WTC11 (cell line): ENCODE measurements at regions not wholly inside any gene's neighbourhood (a gene's known extent, or its start where the extent isn't known, plus 50 kb on each side); places are given as distances from the start of the nearest gene placed in this dataset.
A peak's percentile ranks its signal among the peaks of the same experiment; 100 is the strongest.
"Not testable (repeated sequence)": the region's sequence is repeated elsewhere in the genome, so short reads cannot be mapped to it uniquely, and the experiment has no call there.

ENCODE experiments used
- ATAC-seq: fragments of 200-7000 bp; cut with Tn5 transposase; 2 replicates; pipeline ENCODE4 v1.10.0; 2021; ENCODE audit warnings: mild to moderate bottlenecking, moderate library complexity
- CTCF ChIA-PET: fragments of 300-600 bp; sonication (Branson Sonifier 250); formaldehyde crosslinking; loops from one replicate; lab custom pipeline; 2021; ENCODE audit warnings: antibody characterized with exemption; lab: Charles Lee
- POLR2A ChIA-PET: fragments of 350-600 bp; sonication (Branson Sonifier 250); formaldehyde crosslinking; loops from one replicate; lab custom pipeline; 2021; ENCODE audit warnings: antibody characterized with exemption; lab: Charles Lee
- DNase-seq: peaks from one replicate; pipeline ENCODE4 v3.0.0; 2021; ENCODE audit warnings: low spot score
- H3K27ac Mint-ChIP-seq: 2 replicates; pipeline ENCODE4 v1.8.0; 2021; ENCODE audit warnings: mixed read lengths
- H3K27me3 Mint-ChIP-seq: 2 replicates; pipeline ENCODE4 v1.8.0; 2021; ENCODE audit warnings: low read depth, mild to moderate bottlenecking, moderate library complexity, mixed read lengths
- H3K36me3 Mint-ChIP-seq: 2 replicates; pipeline ENCODE4 v1.8.0; 2021; ENCODE audit warnings: mixed read lengths
- H3K4me1 Mint-ChIP-seq: 2 replicates; pipeline ENCODE4 v1.8.0; 2022; ENCODE audit warnings: mixed read lengths
- H3K4me3 Mint-ChIP-seq: 2 replicates; pipeline ENCODE4 v1.8.0; 2021; ENCODE audit warnings: mild to moderate bottlenecking, moderate library complexity, mixed read lengths
- H3K9me3 Mint-ChIP-seq: 2 replicates; pipeline ENCODE4 v1.8.0; 2021; ENCODE audit warnings: mixed read lengths
- SOX15 ChIP-seq: fragments of 250-450 bp; sonication (Bioruptor Pico); IDR thresholded peaks from 2 replicates; pipeline ENCODE4 v1.9.0; 2021; ENCODE audit warnings: mild to moderate bottlenecking

GRCh38 chr22:11017108-11017507 lies 4510.9 kb upstream of the OR11H1 start:
- H3K27ac Mint-ChIP-seq, DNase-seq, H3K4me1 Mint-ChIP-seq, H3K9me3 Mint-ChIP-seq, POLR2A ChIA-PET, H3K4me3 Mint-ChIP-seq, H3K27me3 Mint-ChIP-seq, CTCF ChIA-PET, ATAC-seq, H3K36me3 Mint-ChIP-seq: not testable (repeated sequence)

GRCh38 chr22:11020522-11020921 lies 4507.5 kb upstream of the OR11H1 start:
- H3K4me1 Mint-ChIP-seq, CTCF ChIA-PET, H3K27ac Mint-ChIP-seq, POLR2A ChIA-PET, DNase-seq, H3K4me3 Mint-ChIP-seq, ATAC-seq, H3K27me3 Mint-ChIP-seq: not testable (repeated sequence)
- peaks cover 24% of the 10 kb centered on the region for H3K9me3 Mint-ChIP-seq
- peaks cover 14% of the 10 kb centered on the region for H3K36me3 Mint-ChIP-seq

- H3K27ac Mint-ChIP-seq, POLR2A ChIA-PET, CTCF ChIA-PET, DNase-seq, H3K4me1 Mint-ChIP-seq, ATAC-seq, H3K4me3 Mint-ChIP-seq: not testable (repeated sequence)
- Mint-ChIP-seq H3K27me3 (peaks cover 42% of the 10 kb centered on the region), H3K9me3 (peaks cover 67% of the 10 kb centered on the region), H3K36me3 (peaks cover 60% of the 10 kb centered on the region)
Observed at GRCh38 chr22:11026541-11026940, 4501.5 kb upstream of the OR11H1 start.

GRCh38 chr22:11027064-11027463 lies 4500.9 kb upstream of the OR11H1 start:
- POLR2A ChIA-PET, ATAC-seq, H3K4me1 Mint-ChIP-seq, H3K4me3 Mint-ChIP-seq, H3K27ac Mint-ChIP-seq, CTCF ChIA-PET, DNase-seq: not testable (repeated sequence)
- peaks cover 43% of the 10 kb centered on the region for H3K27me3 Mint-ChIP-seq
- H3K9me3 Mint-ChIP-seq = peaks cover 71% of the 10 kb centered on the region
- peaks cover 65% of the 10 kb centered on the region for H3K36me3 Mint-ChIP-seq

GRCh38 chr22:11027532-11027931 lies 4500.5 kb upstream of the OR11H1 start:
- CTCF ChIA-PET, H3K4me1 Mint-ChIP-seq, H3K27ac Mint-ChIP-seq, POLR2A ChIA-PET, ATAC-seq, DNase-seq, H3K4me3 Mint-ChIP-seq: not testable (repeated sequence)
- Mint-ChIP-seq H3K36me3 (peaks cover 70% of the 10 kb centered on the region), H3K9me3 (peaks cover 70% of the 10 kb centered on the region), H3K27me3 (peaks cover 45% of the 10 kb centered on the region)

- Mint-ChIP-seq H3K36me3 (peaks cover 72% of the 10 kb centered on the region), H3K27me3 (peaks cover 51% of the 10 kb centered on the region), H3K9me3 (peaks cover 64% of the 10 kb centered on the region)
- H3K4me1 Mint-ChIP-seq, H3K27ac Mint-ChIP-seq, ATAC-seq, H3K4me3 Mint-ChIP-seq, CTCF ChIA-PET, POLR2A ChIA-PET, DNase-seq: not testable (repeated sequence)
- TF ChIP-seq SOX15 (CRISPR knock-in tag) = 0 out of 2 replicates have a peak, but pooled peaks have one; percentile 39
Observed at GRCh38 chr22:11028180-11028579, 4499.8 kb upstream of the OR11H1 start.

GRCh38 chr22:11029534-11029933 lies 4498.5 kb upstream of the OR11H1 start:
- CTCF ChIA-PET, ATAC-seq, DNase-seq, H3K4me3 Mint-ChIP-seq, POLR2A ChIA-PET, H3K27ac Mint-ChIP-seq, H3K4me1 Mint-ChIP-seq: not testable (repeated sequence)
- Mint-ChIP-seq H3K36me3 (peaks cover 82% of the 10 kb centered on the region), H3K27me3 (peaks cover 63% of the 10 kb centered on the region), H3K9me3 (peaks cover 59% of the 10 kb centered on the region)

- H3K9me3 Mint-ChIP-seq = peaks cover 62% of the 10 kb centered on the region
- H3K4me1 Mint-ChIP-seq, ATAC-seq, CTCF ChIA-PET, H3K4me3 Mint-ChIP-seq, DNase-seq, POLR2A ChIA-PET, H3K27ac Mint-ChIP-seq: not testable (repeated sequence)
- peaks cover 65% of the 10 kb centered on the region for H3K27me3 Mint-ChIP-seq
- peaks cover 84% of the 10 kb centered on the region for H3K36me3 Mint-ChIP-seq
Observed at GRCh38 chr22:11029967-11030366, 4498.0 kb upstream of the OR11H1 start.

GRCh38 chr22:11030571-11031410 lies 4497.2 kb upstream of the OR11H1 start:
- not testable (repeated sequence) for H3K4me1 Mint-ChIP-seq

GRCh38 chr22:11032115-11032514 lies 4495.9 kb upstream of the OR11H1 start:
- H3K4me1 Mint-ChIP-seq, H3K4me3 Mint-ChIP-seq, CTCF ChIA-PET, ATAC-seq, DNase-seq, POLR2A ChIA-PET, H3K27ac Mint-ChIP-seq: not testable (repeated sequence)
- Mint-ChIP-seq H3K36me3 (peaks cover 90% of the 10 kb centered on the region), H3K9me3 (peaks cover 76% of the 10 kb centered on the region), H3K27me3 (peaks cover 74% of the 10 kb centered on the region)

More at GRCh38 chr22:11030571-11031410, 4497.2 kb upstream of the OR11H1 start:
- DNase-seq, POLR2A ChIA-PET, H3K27ac Mint-ChIP-seq, CTCF ChIA-PET, ATAC-seq, H3K4me3 Mint-ChIP-seq: not testable (repeated sequence)
- Mint-ChIP-seq H3K9me3 (peaks cover 66% of the 10 kb centered on the region), H3K27me3 (peaks cover 65% of the 10 kb centered on the region), H3K36me3 (peaks cover 87% of the 10 kb centered on the region)

GRCh38 chr22:11034660-11034987 lies 4493.4 kb upstream of the OR11H1 start:
- Mint-ChIP-seq H3K36me3 (peaks cover 95% of the 10 kb centered on the region), H3K27me3 (peaks cover 78% of the 10 kb centered on the region), H3K9me3 (peaks cover 77% of the 10 kb centered on the region)
- ATAC-seq, H3K4me3 Mint-ChIP-seq, POLR2A ChIA-PET, CTCF ChIA-PET, H3K4me1 Mint-ChIP-seq, H3K27ac Mint-ChIP-seq, DNase-seq: not testable (repeated sequence)
